CD4-positive, alpha-beta T cell (primary cell): ENCODE measurements at regions not wholly inside any gene's neighbourhood (a gene's known extent, or its start where the extent isn't known, plus 50 kb on each side); places are given as distances from the start of the nearest gene placed in this dataset.

Experiments used
- ATAC-seq: fragments of 200-7000 bp; cut with Tn5 transposase; one replicate; pipeline ENCODE4 v1.10.0; 2022; ENCODE audit warnings: mild to moderate bottlenecking; ENCODE audit not compliant: poor library complexity
- CTCF ChIA-PET: fragments of 350-600 bp; sonication (Branson Sonifier 250); formaldehyde crosslinking; loops from one replicate; lab custom pipeline; 2021; ENCODE audit warnings: antibody characterized with exemption, inconsistent platforms; lab: Charles Lee
- POLR2A ChIA-PET: fragments of 350-600 bp; sonication (Branson Sonifier 250); formaldehyde crosslinking; loops from one replicate; lab custom pipeline; 2021; ENCODE audit warnings: antibody characterized with exemption, inconsistent platforms; lab: Charles Lee
- DNase-seq, 14 experiments: peaks; one replicate each; pipeline ENCODE4 v3.0.0-alpha.2; 2013 to 2020; ENCODE audit warnings: mixed read lengths in 2 of 14
- H3K27ac ChIP-seq, 2 donors: one replicate each; pipeline versions ENCODE4 v1.5.1 to v1.7.0; 2013; ENCODE audit warnings: low read length in 2 of 2, low read depth in 1 of 2, mild to moderate bottlenecking in 1 of 2
- H3K27me3 ChIP-seq, 2 experiments: 1 replicate in 1 of 2; 2 replicates in 1 of 2; pipeline versions ENCODE4 v1.6.1 to v1.7.0; 2013; ENCODE audit warnings: low read length in 2 of 2, control low read depth in 1 of 2, mild to moderate bottlenecking in 1 of 2, moderate library complexity in 1 of 2; ENCODE audit not compliant: insufficient read depth in 2 of 2, control insufficient read depth in 1 of 2
- H3K36me3 ChIP-seq: one replicate; pipeline ENCODE4 v1.6.1; 2013; ENCODE audit warnings: low read length, control low read depth; ENCODE audit not compliant: insufficient read depth
- H3K4me1 ChIP-seq: one replicate; pipeline ENCODE4 v1.6.1; 2013; ENCODE audit warnings: low read length, control low read depth; ENCODE audit not compliant: insufficient read depth
- H3K4me3 ChIP-seq: one replicate; pipeline ENCODE4 v1.5.1; 2013; ENCODE audit warnings: mild to moderate bottlenecking, low read length, moderate library complexity
- H3K9me3 ChIP-seq, 2 experiments: 1 replicate in 1 of 2; 2 replicates in 1 of 2; pipeline versions ENCODE4 v1.6.1 to v1.7.0; 2013; ENCODE audit warnings: low read length in 2 of 2, mild to moderate bottlenecking in 2 of 2, control low read depth in 1 of 2, moderate library complexity in 1 of 2; ENCODE audit not compliant: control insufficient read depth in 1 of 2, insufficient read depth in 1 of 2
- H3K27ac Mint-ChIP-seq: one replicate; pipeline ENCODE4 v1.8.0; 2020; ENCODE audit warnings: mixed read lengths
- H3K27me3 Mint-ChIP-seq: one replicate; pipeline ENCODE4 v1.8.0; 2021; ENCODE audit warnings: mixed read lengths
- H3K36me3 Mint-ChIP-seq: one replicate; pipeline ENCODE4 v1.8.0; 2021; ENCODE audit warnings: low read depth, mixed read lengths
- H3K4me1 Mint-ChIP-seq: one replicate; pipeline ENCODE4 v1.8.0; 2021; ENCODE audit warnings: low read depth, mixed read lengths
- H3K4me3 Mint-ChIP-seq: one replicate; pipeline ENCODE4 v1.8.0; 2020; ENCODE audit warnings: mild to moderate bottlenecking, mixed read lengths
- H3K9me3 Mint-ChIP-seq: one replicate; pipeline ENCODE4 v1.8.0; 2020; ENCODE audit warnings: mixed read lengths
- CTCF ChIP-seq: fragments of 200-600 bp; IDR thresholded peaks from one replicate; pipeline ENCODE4 v1.8.0; 2022; ENCODE audit warnings: antibody characterized with exemption, mild to moderate bottlenecking
- intact Hi-C, 2 experiments: fragments of 100-400 bp; cut with DNase I in 1 of 2; cut with micrococcal nuclease in 1 of 2; formaldehyde crosslinking; loops; one replicate each; pipeline versions ENCODE4 v1.15.1 to v1.9.0; 2023 to 2025; cut with DNase I, micrococcal nuclease

GRCh38 chr4:10806953-10807645 is 122.5 kb upstream of the CLNK start:
- ChIA-PET CTCF (no interaction called here), POLR2A (no interaction called here)
- Mint-ChIP-seq H3K4me1 (no peaks in the 10 kb centered on the region), H3K9me3 (no peaks in the 10 kb centered on the region), H3K36me3 (no peaks in the 10 kb centered on the region), H3K27ac (no peak overlapping the region), H3K27me3 (no peaks in the 10 kb centered on the region), H3K4me3 (no peak overlapping the region)
- no peak for TF ChIP-seq CTCF
- Histone ChIP-seq H3K4me3 (no peak overlapping the region), H3K9me3 (peaks cover 0 to 3% of the 10 kb centered on the region in 2 experiments), H3K27me3 (no peaks in the 10 kb centered on the region), H3K4me1 (no peaks in the 10 kb centered on the region), H3K36me3 (no peaks in the 10 kb centered on the region), H3K27ac (no peak overlapping the region)
- DNase-seq (no peak), ATAC-seq (no peak)
- intact Hi-C loops: no loop called here

DNA sequence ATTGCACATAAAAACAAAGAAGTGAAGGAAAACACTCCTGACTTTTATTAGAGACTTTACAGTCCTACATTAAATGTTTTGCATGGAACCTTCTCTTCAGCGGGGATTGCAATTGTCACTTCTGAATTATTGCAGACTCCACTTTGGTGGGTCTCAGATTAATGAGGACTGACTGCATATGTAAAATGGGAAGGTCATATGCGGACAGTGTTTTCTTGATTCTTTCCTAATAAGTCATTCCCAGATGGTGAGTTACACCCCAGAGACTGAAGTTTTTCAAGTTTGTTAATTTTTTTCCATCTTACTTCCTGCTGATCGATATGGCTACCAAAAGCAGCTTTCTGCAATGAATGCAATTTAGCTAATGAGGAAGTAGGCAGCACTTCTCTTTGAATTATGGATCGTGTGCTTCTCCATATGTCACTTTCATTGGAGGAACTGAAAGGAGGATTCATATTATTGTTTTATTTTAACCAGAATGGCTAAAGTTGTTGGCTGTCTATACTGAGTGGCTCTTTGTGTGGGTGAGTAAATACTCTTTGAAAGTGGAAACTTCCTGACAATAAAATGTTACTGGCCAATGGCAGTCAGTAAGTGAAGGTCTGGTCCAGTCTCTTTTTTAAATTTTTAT is 119.3 kb upstream of the CLNK start:
- Mint-ChIP-seq H3K4me1 (no peaks in the 10 kb centered on the region), H3K27ac (no peak overlapping the region), H3K36me3 (no peaks in the 10 kb centered on the region), H3K4me3 (no peak overlapping the region), H3K27me3 (no peaks in the 10 kb centered on the region), H3K9me3 (no peaks in the 10 kb centered on the region)
- ATAC-seq (no peak), DNase-seq (no peak)
- Histone ChIP-seq H3K27me3 (no peaks in the 10 kb centered on the region), H3K4me1 (no peaks in the 10 kb centered on the region), H3K4me3 (no peak overlapping the region), H3K27ac (no peak overlapping the region), H3K36me3 (no peaks in the 10 kb centered on the region), H3K9me3 (peaks cover 0 to 3% of the 10 kb centered on the region in 2 experiments)
- CTCF ChIA-PET: no interaction called here
- no peak for TF ChIP-seq CTCF
- intact Hi-C loops: no loop called here
- POLR2A ChIA-PET: no interaction called here

GRCh38 chr4:10787365-10787764 is 102.8 kb upstream of the CLNK start:
- Histone ChIP-seq H3K4me3 (no peak overlapping the region), H3K27me3 (no peaks in the 10 kb centered on the region), H3K27ac (no peak overlapping the region), H3K36me3 (no peaks in the 10 kb centered on the region), H3K9me3 (no peaks in the 10 kb centered on the region), H3K4me1 (no peaks in the 10 kb centered on the region)
- DNase-seq (no peak), ATAC-seq (no peak)
- Mint-ChIP-seq H3K9me3 (peaks cover 2% of the 10 kb centered on the region), H3K36me3 (no peaks in the 10 kb centered on the region), H3K4me3 (no peak overlapping the region), H3K27me3 (no peaks in the 10 kb centered on the region), H3K27ac (no peak overlapping the region), H3K4me1 (no peaks in the 10 kb centered on the region)
- ChIA-PET POLR2A (no interaction called here), CTCF (no interaction called here)
- intact Hi-C loops: no loop called here
- no peak for TF ChIP-seq CTCF
